Fibroblast of mammary gland (primary cell): ENCODE measurements at regions not wholly inside any gene's neighbourhood (a gene's known extent, or its start where the extent isn't known, plus 50 kb on each side); places are given as distances from the start of the nearest gene placed in this dataset.
A peak's percentile ranks its signal among the peaks of the same experiment; 100 is the strongest.
"Not testable (repeated sequence)": the region's sequence is repeated elsewhere in the genome, so short reads cannot be mapped to it uniquely, and the experiment has no call there.

ENCODE experiments used
- DNase-seq: peaks from one replicate; pipeline ENCODE4 v3.0.0-alpha.2; 2010; ENCODE audit warnings: low read depth
- H3K4me3 ChIP-seq: 2 replicates; pipeline ENCODE4 v1.5.1; 2011; ENCODE audit warnings: low read depth, mild to moderate bottlenecking, low read length, moderate library complexity; ENCODE audit not compliant: control insufficient read depth
- TF ChIP-seq, protein P1 (sequence below): conservative IDR thresholded peaks from 2 replicates; pipeline ENCODE4 v1.5.1; 2011; ENCODE audit warnings: low read depth, low read length, inconsistent platforms; ENCODE audit not compliant: control insufficient read depth, insufficient read depth

GRCh38 chr2:224171226-224171625 lies 132.1 kb upstream of the SERPINE2 start:
- TF ChIP-seq, protein P1, sequence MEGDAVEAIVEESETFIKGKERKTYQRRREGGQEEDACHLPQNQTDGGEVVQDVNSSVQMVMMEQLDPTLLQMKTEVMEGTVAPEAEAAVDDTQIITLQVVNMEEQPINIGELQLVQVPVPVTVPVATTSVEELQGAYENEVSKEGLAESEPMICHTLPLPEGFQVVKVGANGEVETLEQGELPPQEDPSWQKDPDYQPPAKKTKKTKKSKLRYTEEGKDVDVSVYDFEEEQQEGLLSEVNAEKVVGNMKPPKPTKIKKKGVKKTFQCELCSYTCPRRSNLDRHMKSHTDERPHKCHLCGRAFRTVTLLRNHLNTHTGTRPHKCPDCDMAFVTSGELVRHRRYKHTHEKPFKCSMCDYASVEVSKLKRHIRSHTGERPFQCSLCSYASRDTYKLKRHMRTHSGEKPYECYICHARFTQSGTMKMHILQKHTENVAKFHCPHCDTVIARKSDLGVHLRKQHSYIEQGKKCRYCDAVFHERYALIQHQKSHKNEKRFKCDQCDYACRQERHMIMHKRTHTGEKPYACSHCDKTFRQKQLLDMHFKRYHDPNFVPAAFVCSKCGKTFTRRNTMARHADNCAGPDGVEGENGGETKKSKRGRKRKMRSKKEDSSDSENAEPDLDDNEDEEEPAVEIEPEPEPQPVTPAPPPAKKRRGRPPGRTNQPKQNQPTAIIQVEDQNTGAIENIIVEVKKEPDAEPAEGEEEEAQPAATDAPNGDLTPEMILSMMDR, result no peak
- H3K4me3 ChIP-seq, result no peak overlapping the region
- no peak for DNase-seq

DNA sequence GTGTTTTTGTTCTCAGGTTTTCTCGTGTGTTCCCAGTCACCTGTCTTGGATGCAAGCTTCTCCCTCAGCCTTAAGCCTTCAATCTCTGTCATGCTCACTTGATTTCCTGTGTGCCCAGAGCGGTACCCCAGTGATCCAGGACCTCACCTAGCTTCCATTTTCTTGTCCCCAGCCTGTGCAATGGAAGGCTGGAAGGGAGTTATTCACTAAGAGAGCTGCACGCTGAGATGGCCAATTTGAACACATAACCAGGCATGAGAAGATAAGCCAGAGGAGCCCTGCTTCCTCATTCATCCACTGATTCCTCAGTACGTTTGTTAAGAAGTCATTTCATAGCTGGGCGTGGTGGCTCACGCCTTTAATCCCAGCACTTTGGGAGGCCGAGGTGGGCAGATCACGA lies 130.8 kb upstream of the SERPINE2 start:
- TF ChIP-seq, protein P1, result no peak
- H3K4me3 ChIP-seq, result no peak overlapping the region
- DNase-seq, result no peak

DNA sequence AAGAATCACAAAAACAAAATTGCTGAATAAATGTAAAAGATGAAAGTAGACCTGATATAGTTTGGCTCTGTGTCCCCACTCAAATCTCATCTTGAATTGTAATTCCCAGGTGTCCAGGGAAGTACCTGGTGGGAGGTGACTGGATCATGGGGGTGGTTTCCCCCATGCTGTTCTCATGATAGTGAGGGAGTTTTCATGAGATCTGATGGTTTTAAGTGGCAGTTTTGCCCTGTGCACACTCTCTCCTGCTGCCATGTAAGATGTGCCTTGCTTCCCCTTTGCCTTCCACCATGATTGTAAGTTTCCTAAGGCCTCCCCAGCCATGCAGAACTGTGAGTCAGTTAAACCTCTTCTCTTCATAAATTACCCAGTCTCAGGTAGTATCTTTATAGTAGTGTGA lies 128.7 kb upstream of the SERPINE2 start:
- DNase-seq, H3K4me3 ChIP-seq: not testable (repeated sequence)

DNA sequence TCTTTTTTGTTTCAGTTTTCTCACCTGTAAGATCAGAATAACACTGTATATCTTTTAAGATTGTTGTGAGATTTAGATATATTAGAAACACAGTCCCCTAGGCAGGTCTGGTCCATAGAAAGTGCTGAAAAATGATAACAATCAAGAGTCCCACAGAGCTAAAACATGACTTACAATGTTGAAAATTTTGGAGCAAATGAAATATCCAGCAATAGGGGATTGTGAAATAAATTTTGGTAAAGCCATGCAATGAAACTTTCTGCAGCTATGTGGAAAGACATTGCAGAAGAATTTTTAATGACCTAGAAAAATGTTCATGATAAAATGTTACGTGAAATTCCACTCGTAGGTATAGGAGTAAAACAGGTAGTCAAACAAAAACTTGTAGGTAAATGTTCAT lies 127.6 kb upstream of the SERPINE2 start:
- TF ChIP-seq, protein P1, result no peak
- DNase-seq, result no peak

GRCh38 chr2:224165901-224166319 lies 126.8 kb upstream of the SERPINE2 start:
- H3K4me3 ChIP-seq, result no peak overlapping the region
- peak; percentile 37 for DNase-seq
- TF ChIP-seq, protein P1, result no peak

More for the DNA sequence above, 127.6 kb upstream of the SERPINE2 start:
- no peak overlapping the region for H3K4me3 ChIP-seq

DNA sequence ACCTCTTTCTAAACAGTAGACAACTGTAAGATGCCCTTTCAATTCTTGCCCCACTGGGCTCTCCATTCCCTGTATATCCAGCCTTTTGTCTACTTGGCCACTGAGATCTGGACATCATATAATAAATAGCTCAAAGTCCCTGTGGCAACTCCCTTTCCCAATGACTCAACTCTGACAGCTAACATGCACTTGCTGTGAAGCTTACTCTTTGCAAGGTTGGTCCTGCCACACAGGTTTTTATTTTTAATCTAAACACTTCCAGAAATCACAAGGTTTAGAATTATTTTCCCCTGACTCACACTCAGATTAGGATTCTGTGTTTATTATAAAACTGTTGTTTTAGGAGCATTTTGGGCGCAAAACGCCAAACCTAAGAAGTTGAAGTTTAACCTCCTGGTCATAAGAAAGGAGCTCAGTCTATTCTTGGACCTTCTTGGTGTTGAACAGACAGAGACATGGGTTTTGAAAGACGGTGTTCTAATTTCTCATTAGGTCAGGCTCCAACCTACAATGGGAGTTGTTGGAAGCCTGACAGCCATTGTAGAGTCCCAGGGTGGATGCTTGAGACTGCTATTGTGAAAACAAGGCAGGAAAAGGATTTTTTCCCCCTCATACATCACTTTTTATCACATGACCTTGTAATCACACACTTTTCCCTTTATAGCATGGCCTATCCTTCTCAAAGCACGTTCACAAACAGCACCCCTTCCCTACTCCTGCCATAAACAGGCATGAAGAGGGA lies 124.7 kb upstream of the SERPINE2 start:
- DNase-seq, result peak; percentile 33
- H3K4me3 ChIP-seq, result no peak overlapping the region
- TF ChIP-seq, protein P1, result no peak

- DNase-seq, result peak; percentile 83
- TF ChIP-seq, protein P1, result no peak
- no peak overlapping the region for H3K4me3 ChIP-seq
Measured at GRCh38 chr2:224162122-224162521, 123.0 kb upstream of the SERPINE2 start.
